GM21576 (cell line): ENCODE measurements at regions not wholly inside any gene's neighbourhood (a gene's known extent, or its start where the extent isn't known, plus 50 kb on each side); places are given as distances from the start of the nearest gene placed in this dataset.
"Not testable (repeated sequence)": the region's sequence is repeated elsewhere in the genome, so short reads cannot be mapped to it uniquely, and the experiment has no call there.

Experiments used
- ATAC-seq: cut with Tn5 transposase; IDR thresholded peaks from one replicate; pipeline ENCODE4 v1.9.1; 2021; ENCODE audit warnings: mild to moderate bottlenecking, moderate library complexity; ENCODE audit not compliant: unreplicated experiment

- ATAC-seq: no peak
Measured at GRCh38 chr11:91093141-91093540, 870.3 kb upstream of the CHORDC1 start.

DNA sequence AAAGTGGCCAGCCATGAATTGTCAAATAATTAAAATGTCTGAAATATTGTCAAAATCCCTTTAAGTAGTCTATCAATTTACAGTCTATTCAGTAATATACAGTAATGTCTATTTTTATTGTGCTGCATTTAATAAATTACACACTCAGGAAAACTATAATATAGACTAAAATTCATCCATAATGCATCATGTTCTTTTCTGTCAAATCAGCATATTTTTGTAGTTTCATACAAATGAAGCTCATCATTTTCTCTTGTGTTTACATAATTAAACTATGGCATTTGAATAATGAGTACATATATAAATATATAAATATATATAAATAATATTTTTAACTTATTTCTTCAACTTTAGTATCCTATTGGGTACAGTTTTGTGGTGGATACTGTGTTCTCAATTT, 868.7 kb upstream of the CHORDC1 start:
- ATAC-seq: no peak

DNA sequence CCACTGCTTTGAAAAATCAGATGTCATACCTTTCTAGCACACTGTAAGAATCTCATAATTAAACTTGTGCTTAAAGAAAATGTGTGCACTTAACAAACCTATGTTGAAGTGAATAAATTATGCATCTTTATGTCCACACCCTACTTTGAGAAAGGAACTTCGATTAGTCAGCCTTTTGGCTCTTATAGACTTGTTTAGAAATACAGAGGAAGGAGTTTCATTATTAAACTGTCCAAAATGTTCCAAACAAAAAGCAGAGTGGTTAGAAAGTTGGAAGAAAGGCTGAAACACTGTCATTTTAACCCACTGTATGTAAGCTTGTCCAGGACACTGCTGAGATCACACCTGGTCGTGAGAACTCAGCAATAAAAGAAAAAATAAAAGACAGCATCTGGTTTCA, 863.2 kb upstream of the CHORDC1 start:
- ATAC-seq: no peak

DNA sequence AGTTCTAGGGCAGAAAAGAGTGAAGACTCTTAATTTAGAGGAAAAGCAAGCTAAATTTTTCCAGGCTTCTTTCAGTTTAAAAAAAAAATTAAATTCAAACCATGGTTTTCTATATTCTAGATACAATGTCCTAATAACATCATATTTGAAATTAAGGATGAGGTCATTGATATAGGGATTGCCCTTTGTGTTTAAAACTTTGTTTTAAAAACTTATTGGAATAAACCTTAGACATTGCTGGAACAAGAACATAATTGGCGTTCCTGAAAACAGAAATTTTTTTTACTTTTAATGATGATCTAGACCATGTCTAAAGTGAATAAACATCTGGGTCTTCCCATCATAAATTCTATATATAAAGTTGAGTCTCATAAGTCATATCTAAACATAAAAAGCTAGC, 859.4 kb upstream of the CHORDC1 start:
- no peak for ATAC-seq

DNA sequence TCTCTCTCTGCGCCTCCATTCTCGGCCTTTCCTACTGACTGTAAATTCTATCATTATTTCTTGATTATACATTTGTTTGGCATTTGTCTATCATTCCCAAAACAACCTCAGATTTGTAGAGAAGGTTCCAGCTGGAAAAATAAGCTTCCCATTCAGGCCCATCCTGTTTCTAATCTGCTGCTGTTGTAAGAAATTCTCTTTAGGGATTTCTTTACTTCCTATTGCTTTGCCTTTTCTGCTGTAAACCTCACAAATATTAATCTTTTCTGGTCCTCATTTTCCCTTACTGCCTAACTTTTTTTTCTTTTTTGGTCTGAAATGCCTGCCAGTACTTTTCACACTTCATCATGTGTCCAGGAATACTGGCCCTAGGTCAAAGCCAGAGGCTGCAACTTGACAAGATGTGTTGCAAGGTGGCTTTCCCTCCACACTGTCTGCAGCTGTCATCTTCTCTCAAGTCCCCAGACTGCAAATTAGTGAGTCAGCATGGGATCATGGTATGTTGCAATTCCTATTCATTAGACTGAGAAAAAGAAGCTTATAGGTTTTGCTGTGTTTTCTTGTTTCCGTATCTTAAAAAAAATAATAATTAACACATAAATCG, 858.7 kb upstream of the CHORDC1 start:
- ATAC-seq: no peak

DNA sequence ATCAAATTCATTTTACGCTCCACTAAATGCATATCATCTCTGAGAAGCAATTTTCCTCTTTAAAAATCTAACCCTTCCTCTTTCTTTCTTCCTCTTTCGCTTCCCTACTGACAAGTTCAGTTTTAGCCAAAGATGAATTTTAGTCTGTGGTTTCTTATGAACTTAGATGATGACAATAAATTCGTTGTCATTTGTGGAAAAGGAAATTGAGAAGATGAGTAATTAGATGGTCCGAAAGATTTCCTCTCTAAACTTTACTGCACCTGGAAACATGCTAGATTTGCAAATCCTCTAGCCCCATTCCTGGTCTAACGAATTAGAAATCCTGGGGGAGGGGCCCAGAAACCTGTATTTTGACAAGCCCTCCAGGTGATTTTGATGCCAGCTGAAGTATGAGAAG, 855.4 kb upstream of the CHORDC1 start:
- ATAC-seq: no peak

GRCh38 chr11:91075032-91075695, 852.3 kb upstream of the CHORDC1 start:
- no peak for ATAC-seq

DNA sequence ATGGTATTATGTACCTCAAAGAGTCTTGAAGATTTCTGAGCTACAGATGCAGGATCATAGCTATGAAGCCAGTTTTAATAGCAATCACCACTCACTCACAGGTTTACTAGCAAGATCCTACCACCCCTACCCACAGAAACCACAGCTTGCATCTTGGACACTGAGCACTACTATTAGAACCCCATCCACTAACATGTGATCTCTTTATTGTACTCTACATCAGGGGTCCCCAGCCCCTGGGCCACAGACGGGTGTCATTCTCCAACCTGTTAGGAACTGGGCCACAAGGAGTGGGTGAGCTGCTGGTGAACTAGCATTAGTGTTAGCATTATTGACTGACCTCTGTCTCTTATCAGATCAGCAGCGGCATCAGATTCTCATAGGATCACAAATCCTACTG, 844.8 kb upstream of the CHORDC1 start:
- no peak for ATAC-seq

- ATAC-seq: no peak
Measured at GRCh38 chr11:91066456-91067047, 843.7 kb upstream of the CHORDC1 start.

DNA sequence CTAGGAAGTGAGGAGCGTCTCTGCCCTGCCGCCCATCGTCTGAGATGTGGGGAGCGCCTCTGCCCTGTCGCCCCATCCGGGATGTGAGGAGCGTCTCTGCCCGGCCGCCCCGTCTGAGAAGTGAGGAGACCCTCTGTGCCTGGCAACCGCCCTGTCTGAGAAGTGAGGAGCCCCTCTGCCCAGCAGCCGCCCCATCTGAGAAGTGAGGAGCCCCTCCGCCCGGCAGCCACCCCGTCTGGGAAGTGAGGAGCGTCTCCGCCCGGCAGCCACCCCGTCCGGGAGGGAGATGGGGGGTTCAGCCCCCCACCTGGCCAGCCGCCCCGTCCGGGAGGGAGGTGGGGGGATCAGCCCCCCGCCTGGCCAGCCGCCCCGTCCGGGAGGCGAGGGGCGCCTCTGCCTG, 840.5 kb upstream of the CHORDC1 start:
- not testable (repeated sequence) for ATAC-seq

DNA sequence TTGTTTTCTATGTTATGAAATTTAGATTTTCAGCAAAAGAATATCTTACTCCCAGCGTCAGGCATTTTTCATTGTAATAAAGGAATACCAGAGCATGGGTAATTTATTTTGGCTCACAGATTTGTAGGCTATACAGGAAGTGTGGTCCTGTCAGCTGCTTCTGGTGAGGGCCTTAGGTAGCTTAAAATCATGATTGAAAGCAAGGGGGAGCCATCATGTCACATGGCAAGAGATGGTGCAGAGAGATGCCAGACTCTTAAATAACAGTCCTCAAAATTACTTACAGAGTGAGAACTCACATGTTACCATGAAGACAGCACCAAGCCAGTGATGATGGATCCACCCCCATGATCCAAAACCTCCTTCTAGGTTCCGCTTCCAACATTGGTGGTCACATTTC, 825.0 kb upstream of the CHORDC1 start:
- no peak for ATAC-seq

DNA sequence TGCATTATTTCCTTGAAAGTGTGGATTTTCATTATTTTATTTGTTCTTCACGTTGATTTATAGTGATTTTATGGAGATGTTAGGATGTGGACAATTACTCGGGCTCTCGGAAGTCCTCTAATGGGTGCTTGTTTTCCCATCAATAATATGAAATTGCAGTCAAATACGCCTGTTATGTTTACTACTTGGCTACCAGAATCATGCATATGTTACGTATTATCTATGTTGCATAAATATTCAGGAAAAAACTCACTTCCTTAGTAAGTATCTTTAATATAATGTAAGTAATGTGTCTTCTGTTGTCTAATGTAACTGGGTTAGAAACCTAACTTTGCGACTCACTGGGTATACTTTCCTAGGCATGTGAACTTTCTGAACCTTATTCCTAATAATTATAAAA, 823.4 kb upstream of the CHORDC1 start:
- ATAC-seq: no peak

DNA sequence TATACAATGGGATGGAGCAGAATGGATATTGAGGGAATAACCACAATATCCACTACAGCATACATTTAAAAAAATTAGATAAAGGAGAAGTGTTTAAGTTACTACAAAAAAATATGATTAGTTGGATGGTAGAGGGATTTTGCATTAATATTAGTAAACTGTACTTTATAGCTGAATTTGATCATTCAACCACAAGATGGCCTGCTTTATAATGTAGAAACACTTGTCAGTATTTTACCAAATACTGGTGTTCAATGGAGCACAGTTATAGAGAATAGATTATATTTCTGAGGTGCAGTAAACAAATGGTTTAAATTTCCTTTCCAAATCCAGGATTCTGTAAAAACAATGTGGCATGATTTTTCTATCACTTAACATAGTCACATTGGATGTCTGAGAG, 818.8 kb upstream of the CHORDC1 start:
- ATAC-seq: no peak

DNA sequence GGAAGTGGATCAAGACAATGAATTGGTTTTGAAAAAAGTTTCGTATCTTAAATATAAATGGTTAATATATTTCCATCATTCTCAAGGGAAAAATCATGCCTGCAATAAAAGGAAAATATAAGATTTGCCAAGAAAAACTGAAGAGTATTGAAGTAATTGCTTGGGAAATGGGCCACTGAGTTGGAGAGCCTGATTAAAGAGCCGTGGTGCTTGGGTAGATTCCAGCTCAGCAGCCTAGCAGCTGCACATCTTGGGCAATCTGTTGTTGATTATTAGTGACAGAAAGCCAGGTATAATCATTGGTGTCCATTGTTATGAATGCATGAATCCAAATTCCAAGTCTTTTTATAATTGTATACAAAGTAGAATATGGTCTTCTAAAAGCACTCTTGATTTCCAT, 800.9 kb upstream of the CHORDC1 start:
- no peak for ATAC-seq

- no peak for ATAC-seq
Measured at GRCh38 chr11:91011503-91011902, 788.7 kb upstream of the CHORDC1 start.

DNA sequence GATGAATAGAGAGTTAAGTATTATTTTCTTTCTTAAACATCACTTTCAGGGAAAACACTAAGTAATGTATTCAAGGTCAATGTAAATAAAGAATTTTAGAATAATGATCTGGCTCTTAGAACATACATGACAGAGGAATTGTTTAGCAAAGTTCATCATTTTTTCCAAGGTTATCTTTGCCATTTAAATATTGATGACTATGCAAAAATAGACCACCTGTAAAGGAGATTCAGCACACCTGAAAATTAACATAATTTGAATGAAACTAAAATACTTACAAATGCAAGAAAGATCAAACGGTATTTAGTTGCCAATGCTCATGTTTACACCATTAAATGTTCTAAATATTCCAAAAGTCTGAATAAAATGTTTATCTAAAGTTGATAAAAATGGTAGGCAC, 782.6 kb upstream of the CHORDC1 start:
- ATAC-seq: no peak

- no peak for ATAC-seq
Measured at GRCh38 chr11:90997241-90997640, 774.4 kb upstream of the CHORDC1 start.

DNA sequence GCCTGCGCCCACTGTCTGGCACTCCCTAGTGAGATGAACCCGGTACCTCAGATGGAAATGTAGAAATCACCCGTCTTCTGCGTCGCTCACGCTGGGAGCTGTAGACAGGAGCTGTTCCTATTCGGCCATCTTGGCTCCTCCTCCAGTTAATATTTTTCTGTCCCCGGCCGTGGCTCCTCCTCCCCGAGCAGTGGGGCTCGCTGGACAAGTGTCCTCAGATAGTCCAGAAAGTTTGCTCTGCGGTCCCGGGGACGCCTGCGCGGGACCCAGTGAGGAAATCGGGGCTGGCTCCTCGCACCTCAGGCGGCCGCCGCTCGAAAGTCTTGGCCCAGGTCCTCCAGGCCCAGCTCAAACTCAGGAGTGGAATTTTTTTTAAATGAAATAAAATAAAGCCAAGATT, 749.3 kb upstream of the CHORDC1 start:
- ATAC-seq: not testable (repeated sequence)

- no peak for ATAC-seq
Measured at GRCh38 chr11:90947930-90948329, 725.1 kb upstream of the CHORDC1 start.

DNA sequence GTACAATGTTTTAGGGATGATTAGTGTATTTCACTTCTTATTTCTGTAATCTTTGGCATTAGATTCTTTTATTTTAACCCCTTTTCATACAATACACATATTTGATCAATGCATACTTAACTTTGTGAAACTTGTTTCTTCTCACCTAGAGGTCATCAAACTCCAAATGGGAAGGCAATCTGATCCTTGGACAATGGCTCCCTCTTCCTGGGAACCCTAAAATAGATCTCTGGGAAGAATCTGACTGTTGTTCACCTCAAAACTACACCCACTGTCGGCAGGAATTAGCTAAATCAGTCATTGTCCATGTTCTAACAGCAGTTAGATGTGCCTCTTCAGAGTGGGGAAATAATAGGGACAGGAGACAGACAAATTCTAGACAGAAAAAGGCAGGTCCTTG, 707.4 kb upstream of the CHORDC1 start:
- no peak for ATAC-seq

GRCh38 chr11:90919332-90919731, 696.5 kb upstream of the CHORDC1 start:
- ATAC-seq: no peak

GRCh38 chr11:90916706-90917105, 693.9 kb upstream of the CHORDC1 start:
- no peak for ATAC-seq
